ENCODE measurements at regions not wholly inside any gene's neighbourhood (a gene's known extent, or its start where the extent isn't known, plus 50 kb on each side); places are given as distances from the start of the nearest gene placed in this dataset.

GRCh38 chr2:215738351-215738750, 275.0 kb downstream of the MREG start:
- TF ChIP-seq CREB1 (IDR thresholded peaks at IDR 0.05; ENCODE audit: low read depth) (no peak), USF2 (IDR thresholded peaks at IDR 0.05; ENCODE audit: borderline replicate concordance, low read depth, low read length) (no peak), REST (IDR thresholded peaks at IDR 0.05; ENCODE audit: low read depth, low read length) (no peak), CHD2 (IDR thresholded peaks at IDR 0.05; ENCODE audit: borderline replicate concordance, low read depth, low read length) (no peak), CTCF (IDR thresholded peaks at IDR 0.05 in 2 of 3, conservative IDR thresholded peaks at IDR 0.05 in 1 of 3; ENCODE audit: control insufficient read depth in 2 of 3, extremely low read depth in 1 of 3, insufficient read depth in 1 of 3, low read depth in 3 of 3, low read length in 3 of 3) (no peak), HCFC1 (IDR thresholded peaks at IDR 0.05; ENCODE audit: low read length) (no peak), E2F8 (IDR thresholded peaks at IDR 0.05; ENCODE audit: low read depth, partially characterized antibody) (no peak), CUX1 (IDR thresholded peaks at IDR 0.05; ENCODE audit: insufficient replicate concordance, low read depth, low read length) (no peak), TAF1 (IDR thresholded peaks at IDR 0.05; ENCODE audit: borderline replicate concordance, low read depth, low read length) (no peak)
